WTC11 (cell line): ENCODE measurements at regions not wholly inside any gene's neighbourhood (a gene's known extent, or its start where the extent isn't known, plus 50 kb on each side); places are given as distances from the start of the nearest gene placed in this dataset.
"Not testable (repeated sequence)": the region's sequence is repeated elsewhere in the genome, so short reads cannot be mapped to it uniquely, and the experiment has no call there.

ENCODE experiments used
- ATAC-seq: fragments of 200-7000 bp; cut with Tn5 transposase; 2 replicates; pipeline ENCODE4 v1.10.0; 2021; ENCODE audit warnings: mild to moderate bottlenecking, moderate library complexity
- CTCF ChIA-PET: fragments of 300-600 bp; sonication (Branson Sonifier 250); formaldehyde crosslinking; loops from one replicate; lab custom pipeline; 2021; ENCODE audit warnings: antibody characterized with exemption; lab: Charles Lee
- POLR2A ChIA-PET: fragments of 350-600 bp; sonication (Branson Sonifier 250); formaldehyde crosslinking; loops from one replicate; lab custom pipeline; 2021; ENCODE audit warnings: antibody characterized with exemption; lab: Charles Lee
- DNase-seq: peaks from one replicate; pipeline ENCODE4 v3.0.0; 2021; ENCODE audit warnings: low spot score
- H3K27ac Mint-ChIP-seq: 2 replicates; pipeline ENCODE4 v1.8.0; 2021; ENCODE audit warnings: mixed read lengths
- H3K27me3 Mint-ChIP-seq: 2 replicates; pipeline ENCODE4 v1.8.0; 2021; ENCODE audit warnings: low read depth, mild to moderate bottlenecking, moderate library complexity, mixed read lengths
- H3K36me3 Mint-ChIP-seq: 2 replicates; pipeline ENCODE4 v1.8.0; 2021; ENCODE audit warnings: mixed read lengths
- H3K4me1 Mint-ChIP-seq: 2 replicates; pipeline ENCODE4 v1.8.0; 2022; ENCODE audit warnings: mixed read lengths
- H3K4me3 Mint-ChIP-seq: 2 replicates; pipeline ENCODE4 v1.8.0; 2021; ENCODE audit warnings: mild to moderate bottlenecking, moderate library complexity, mixed read lengths
- H3K9me3 Mint-ChIP-seq: 2 replicates; pipeline ENCODE4 v1.8.0; 2021; ENCODE audit warnings: mixed read lengths
- EMX1 ChIP-seq: fragments of 250-450 bp; sonication (Bioruptor Pico); IDR thresholded peaks from 2 replicates; pipeline ENCODE4 v1.8.0; 2021; ENCODE audit warnings: mild to moderate bottlenecking
- ERG ChIP-seq: fragments of 250-450 bp; sonication (Bioruptor Pico); IDR thresholded peaks from 2 replicates; pipeline ENCODE4 v1.8.0; 2021; ENCODE audit warnings: mild to moderate bottlenecking
- GABPB1 ChIP-seq: sonication (generic); formaldehyde crosslinking; IDR thresholded peaks from 2 replicates; pipeline ENCODE4 v1.8.1; 2023; ENCODE audit warnings: mild to moderate bottlenecking, missing genetic modification reagents
- KAT7 ChIP-seq: sonication (generic); formaldehyde crosslinking; IDR thresholded peaks from 2 replicates; pipeline ENCODE4 v1.8.1; 2023; ENCODE audit warnings: missing genetic modification reagents, mild to moderate bottlenecking, borderline replicate concordance
- NFYB ChIP-seq: sonication (generic); formaldehyde crosslinking; conservative IDR thresholded peaks from 2 replicates; pipeline ENCODE4 v1.8.0; 2022; ENCODE audit warnings: low read depth, missing genetic modification reagents
- PREB ChIP-seq: sonication (generic); formaldehyde crosslinking; IDR thresholded peaks from 2 replicates; pipeline ENCODE4 v1.8.1; 2022; ENCODE audit warnings: mild to moderate bottlenecking, missing genetic modification reagents, moderate library complexity, borderline replicate concordance
- ZBTB21 ChIP-seq: sonication (generic); formaldehyde crosslinking; IDR thresholded peaks from 2 replicates; pipeline ENCODE4 v1.8.1; 2023; ENCODE audit warnings: mild to moderate bottlenecking, missing genetic modification reagents, borderline replicate concordance
- ZNF232 ChIP-seq: sonication (generic); formaldehyde crosslinking; IDR thresholded peaks from 2 replicates; pipeline ENCODE4 v1.8.0; 2022; ENCODE audit warnings: mild to moderate bottlenecking, missing genetic modification reagents
- ZSCAN18 ChIP-seq: fragments of 250-450 bp; sonication (Bioruptor Pico); IDR thresholded peaks from 2 replicates; pipeline ENCODE4 v2.1.2; 2022; ENCODE audit warnings: mild to moderate bottlenecking, moderate library complexity
- TF ChIP-seq, protein P1 (sequence below): sonication (generic); formaldehyde crosslinking; IDR thresholded peaks from 2 replicates; pipeline ENCODE4 v1.8.1; 2023; ENCODE audit warnings: mild to moderate bottlenecking, missing genetic modification reagents, borderline replicate concordance
- TF ChIP-seq, protein P2 (sequence below): sonication (generic); formaldehyde crosslinking; IDR thresholded peaks from 2 replicates; pipeline ENCODE4 v1.8.0; 2023; ENCODE audit warnings: mild to moderate bottlenecking, missing genetic modification reagents
- TF ChIP-seq, protein P3 (sequence below): sonication (generic); formaldehyde crosslinking; IDR thresholded peaks from 2 replicates; pipeline ENCODE4 v1.8.0; 2022; ENCODE audit warnings: missing genetic modification reagents

DNA sequence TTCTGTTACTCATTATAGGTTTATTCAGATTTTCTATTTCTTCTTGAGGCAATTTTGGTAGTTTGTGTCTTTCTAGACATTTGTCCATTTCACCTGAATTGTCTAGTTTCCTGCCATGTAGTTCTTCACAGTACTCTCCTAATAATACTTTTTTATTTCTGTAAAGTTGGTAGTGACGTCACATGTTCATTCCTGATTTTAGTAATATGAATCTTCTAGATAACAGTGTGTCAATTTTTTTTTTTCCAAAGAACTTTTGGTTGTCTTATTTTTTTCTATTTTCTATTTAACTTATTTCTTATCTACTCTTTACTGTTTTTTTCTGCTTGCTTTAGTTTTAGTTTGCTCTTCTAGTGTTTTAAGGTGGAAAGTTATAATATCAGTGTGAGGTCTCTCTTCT is 197.3 kb upstream of the SHH start:
- TF ChIP-seq ZNF232 (CRISPR knock-in tag) (no peak), NFYB (CRISPR knock-in tag) (no peak), ERG (CRISPR knock-in tag) (no peak), PREB (no peak)
- TF ChIP-seq, protein P1, sequence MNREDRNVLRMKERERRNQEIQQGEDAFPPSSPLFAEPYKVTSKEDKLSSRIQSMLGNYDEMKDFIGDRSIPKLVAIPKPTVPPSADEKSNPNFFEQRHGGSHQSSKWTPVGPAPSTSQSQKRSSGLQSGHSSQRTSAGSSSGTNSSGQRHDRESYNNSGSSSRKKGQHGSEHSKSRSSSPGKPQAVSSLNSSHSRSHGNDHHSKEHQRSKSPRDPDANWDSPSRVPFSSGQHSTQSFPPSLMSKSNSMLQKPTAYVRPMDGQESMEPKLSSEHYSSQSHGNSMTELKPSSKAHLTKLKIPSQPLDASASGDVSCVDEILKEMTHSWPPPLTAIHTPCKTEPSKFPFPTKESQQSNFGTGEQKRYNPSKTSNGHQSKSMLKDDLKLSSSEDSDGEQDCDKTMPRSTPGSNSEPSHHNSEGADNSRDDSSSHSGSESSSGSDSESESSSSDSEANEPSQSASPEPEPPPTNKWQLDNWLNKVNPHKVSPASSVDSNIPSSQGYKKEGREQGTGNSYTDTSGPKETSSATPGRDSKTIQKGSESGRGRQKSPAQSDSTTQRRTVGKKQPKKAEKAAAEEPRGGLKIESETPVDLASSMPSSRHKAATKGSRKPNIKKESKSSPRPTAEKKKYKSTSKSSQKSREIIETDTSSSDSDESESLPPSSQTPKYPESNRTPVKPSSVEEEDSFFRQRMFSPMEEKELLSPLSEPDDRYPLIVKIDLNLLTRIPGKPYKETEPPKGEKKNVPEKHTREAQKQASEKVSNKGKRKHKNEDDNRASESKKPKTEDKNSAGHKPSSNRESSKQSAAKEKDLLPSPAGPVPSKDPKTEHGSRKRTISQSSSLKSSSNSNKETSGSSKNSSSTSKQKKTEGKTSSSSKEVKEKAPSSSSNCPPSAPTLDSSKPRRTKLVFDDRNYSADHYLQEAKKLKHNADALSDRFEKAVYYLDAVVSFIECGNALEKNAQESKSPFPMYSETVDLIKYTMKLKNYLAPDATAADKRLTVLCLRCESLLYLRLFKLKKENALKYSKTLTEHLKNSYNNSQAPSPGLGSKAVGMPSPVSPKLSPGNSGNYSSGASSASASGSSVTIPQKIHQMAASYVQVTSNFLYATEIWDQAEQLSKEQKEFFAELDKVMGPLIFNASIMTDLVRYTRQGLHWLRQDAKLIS = no peak
- TF ChIP-seq, protein P2, sequence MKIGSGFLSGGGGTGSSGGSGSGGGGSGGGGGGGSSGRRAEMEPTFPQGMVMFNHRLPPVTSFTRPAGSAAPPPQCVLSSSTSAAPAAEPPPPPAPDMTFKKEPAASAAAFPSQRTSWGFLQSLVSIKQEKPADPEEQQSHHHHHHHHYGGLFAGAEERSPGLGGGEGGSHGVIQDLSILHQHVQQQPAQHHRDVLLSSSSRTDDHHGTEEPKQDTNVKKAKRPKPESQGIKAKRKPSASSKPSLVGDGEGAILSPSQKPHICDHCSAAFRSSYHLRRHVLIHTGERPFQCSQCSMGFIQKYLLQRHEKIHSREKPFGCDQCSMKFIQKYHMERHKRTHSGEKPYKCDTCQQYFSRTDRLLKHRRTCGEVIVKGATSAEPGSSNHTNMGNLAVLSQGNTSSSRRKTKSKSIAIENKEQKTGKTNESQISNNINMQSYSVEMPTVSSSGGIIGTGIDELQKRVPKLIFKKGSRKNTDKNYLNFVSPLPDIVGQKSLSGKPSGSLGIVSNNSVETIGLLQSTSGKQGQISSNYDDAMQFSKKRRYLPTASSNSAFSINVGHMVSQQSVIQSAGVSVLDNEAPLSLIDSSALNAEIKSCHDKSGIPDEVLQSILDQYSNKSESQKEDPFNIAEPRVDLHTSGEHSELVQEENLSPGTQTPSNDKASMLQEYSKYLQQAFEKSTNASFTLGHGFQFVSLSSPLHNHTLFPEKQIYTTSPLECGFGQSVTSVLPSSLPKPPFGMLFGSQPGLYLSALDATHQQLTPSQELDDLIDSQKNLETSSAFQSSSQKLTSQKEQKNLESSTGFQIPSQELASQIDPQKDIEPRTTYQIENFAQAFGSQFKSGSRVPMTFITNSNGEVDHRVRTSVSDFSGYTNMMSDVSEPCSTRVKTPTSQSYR = no peak
- Mint-ChIP-seq H3K9me3 (peaks cover 70% of the 10 kb centered on the region), H3K4me1 (no peaks in the 10 kb centered on the region), H3K36me3 (peaks cover 26% of the 10 kb centered on the region), H3K27me3 (no peaks in the 10 kb centered on the region; the same call in 1 of the 2 replicates), H3K4me3 (no peak overlapping the region), H3K27ac (no peak overlapping the region)
- ATAC-seq = no peak
- no peak for DNase-seq
- ChIA-PET POLR2A (no interaction called here), CTCF (no interaction called here)

DNA sequence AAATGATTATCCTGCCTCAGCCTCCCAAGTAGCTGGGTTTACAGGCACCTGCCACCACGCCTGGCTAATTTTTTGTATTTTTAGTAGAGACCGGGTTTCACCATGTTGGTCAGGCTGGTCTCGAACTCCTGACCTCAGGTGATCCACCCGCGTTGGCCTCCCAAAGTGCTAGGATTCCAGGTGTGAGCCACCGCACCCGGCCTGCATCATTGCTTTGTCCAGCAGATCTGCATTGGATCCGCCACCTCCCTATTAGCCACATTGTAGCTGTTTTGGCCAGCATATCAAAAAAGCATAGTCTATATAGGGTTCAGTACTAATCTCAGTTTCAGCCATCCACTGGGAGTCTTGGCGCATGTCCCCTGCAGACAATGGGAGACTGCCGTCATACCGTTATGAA is 194.6 kb upstream of the SHH start:
- DNase-seq, H3K4me1 Mint-ChIP-seq, CTCF ChIA-PET, H3K27ac Mint-ChIP-seq, H3K4me3 Mint-ChIP-seq, H3K27me3 Mint-ChIP-seq, POLR2A ChIA-PET, ATAC-seq: not testable (repeated sequence)
- Mint-ChIP-seq H3K36me3 (peaks cover 27% of the 10 kb centered on the region), H3K9me3 (peaks cover 53% of the 10 kb centered on the region)

- no peak for DNase-seq
- ChIA-PET CTCF (no interaction called here), POLR2A (no interaction called here)
- Mint-ChIP-seq H3K27me3 (peaks cover 3% of the 10 kb centered on the region), H3K4me1 (no peaks in the 10 kb centered on the region), H3K27ac (no peak overlapping the region), H3K4me3 (no peak overlapping the region), H3K9me3 (peaks cover 51% of the 10 kb centered on the region), H3K36me3 (peaks cover 32% of the 10 kb centered on the region)
- TF ChIP-seq ZBTB21 (CRISPR knock-in tag) (no peak), ZSCAN18 (CRISPR knock-in tag) (no peak), GABPB1 (CRISPR knock-in tag) (no peak), ERG (CRISPR knock-in tag) (no peak), KAT7 (CRISPR knock-in tag) (no peak), EMX1 (no peak)
- TF ChIP-seq, protein P3, sequence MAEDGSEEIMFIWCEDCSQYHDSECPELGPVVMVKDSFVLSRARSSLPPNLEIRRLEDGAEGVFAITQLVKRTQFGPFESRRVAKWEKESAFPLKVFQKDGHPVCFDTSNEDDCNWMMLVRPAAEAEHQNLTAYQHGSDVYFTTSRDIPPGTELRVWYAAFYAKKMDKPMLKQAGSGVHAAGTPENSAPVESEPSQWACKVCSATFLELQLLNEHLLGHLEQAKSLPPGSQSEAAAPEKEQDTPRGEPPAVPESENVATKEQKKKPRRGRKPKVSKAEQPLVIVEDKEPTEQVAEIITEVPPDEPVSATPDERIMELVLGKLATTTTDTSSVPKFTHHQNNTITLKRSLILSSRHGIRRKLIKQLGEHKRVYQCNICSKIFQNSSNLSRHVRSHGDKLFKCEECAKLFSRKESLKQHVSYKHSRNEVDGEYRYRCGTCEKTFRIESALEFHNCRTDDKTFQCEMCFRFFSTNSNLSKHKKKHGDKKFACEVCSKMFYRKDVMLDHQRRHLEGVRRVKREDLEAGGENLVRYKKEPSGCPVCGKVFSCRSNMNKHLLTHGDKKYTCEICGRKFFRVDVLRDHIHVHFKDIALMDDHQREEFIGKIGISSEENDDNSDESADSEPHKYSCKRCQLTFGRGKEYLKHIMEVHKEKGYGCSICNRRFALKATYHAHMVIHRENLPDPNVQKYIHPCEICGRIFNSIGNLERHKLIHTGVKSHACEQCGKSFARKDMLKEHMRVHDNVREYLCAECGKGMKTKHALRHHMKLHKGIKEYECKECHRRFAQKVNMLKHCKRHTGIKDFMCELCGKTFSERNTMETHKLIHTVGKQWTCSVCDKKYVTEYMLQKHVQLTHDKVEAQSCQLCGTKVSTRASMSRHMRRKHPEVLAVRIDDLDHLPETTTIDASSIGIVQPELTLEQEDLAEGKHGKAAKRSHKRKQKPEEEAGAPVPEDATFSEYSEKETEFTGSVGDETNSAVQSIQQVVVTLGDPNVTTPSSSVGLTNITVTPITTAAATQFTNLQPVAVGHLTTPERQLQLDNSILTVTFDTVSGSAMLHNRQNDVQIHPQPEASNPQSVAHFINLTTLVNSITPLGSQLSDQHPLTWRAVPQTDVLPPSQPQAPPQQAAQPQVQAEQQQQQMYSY (CRISPR knock-in tag) = no peak
- ATAC-seq = no peak
These were observed 193.8 kb upstream of the SHH start for GRCh38 chr7:156006024-156006423.
